ENCODE measurements at regions not wholly inside any gene's neighbourhood (a gene's known extent, or its start where the extent isn't known, plus 50 kb on each side); places are given as distances from the start of the nearest gene placed in this dataset.

- TF ChIP-seq, protein P1, sequence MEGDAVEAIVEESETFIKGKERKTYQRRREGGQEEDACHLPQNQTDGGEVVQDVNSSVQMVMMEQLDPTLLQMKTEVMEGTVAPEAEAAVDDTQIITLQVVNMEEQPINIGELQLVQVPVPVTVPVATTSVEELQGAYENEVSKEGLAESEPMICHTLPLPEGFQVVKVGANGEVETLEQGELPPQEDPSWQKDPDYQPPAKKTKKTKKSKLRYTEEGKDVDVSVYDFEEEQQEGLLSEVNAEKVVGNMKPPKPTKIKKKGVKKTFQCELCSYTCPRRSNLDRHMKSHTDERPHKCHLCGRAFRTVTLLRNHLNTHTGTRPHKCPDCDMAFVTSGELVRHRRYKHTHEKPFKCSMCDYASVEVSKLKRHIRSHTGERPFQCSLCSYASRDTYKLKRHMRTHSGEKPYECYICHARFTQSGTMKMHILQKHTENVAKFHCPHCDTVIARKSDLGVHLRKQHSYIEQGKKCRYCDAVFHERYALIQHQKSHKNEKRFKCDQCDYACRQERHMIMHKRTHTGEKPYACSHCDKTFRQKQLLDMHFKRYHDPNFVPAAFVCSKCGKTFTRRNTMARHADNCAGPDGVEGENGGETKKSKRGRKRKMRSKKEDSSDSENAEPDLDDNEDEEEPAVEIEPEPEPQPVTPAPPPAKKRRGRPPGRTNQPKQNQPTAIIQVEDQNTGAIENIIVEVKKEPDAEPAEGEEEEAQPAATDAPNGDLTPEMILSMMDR (IDR thresholded peaks at IDR 0.05; ENCODE audit: low read length, missing control alignments), result no peak
- no peak overlapping the region for H3K4me3 ChIP-seq (replicated peaks; ENCODE audit: low read depth, low read length)
- no peak for DNase-seq (ENCODE audit: low read depth)
Measured at GRCh38 chr10:112883360-112884178, 66.5 kb upstream of the TCF7L2 start.

DNA sequence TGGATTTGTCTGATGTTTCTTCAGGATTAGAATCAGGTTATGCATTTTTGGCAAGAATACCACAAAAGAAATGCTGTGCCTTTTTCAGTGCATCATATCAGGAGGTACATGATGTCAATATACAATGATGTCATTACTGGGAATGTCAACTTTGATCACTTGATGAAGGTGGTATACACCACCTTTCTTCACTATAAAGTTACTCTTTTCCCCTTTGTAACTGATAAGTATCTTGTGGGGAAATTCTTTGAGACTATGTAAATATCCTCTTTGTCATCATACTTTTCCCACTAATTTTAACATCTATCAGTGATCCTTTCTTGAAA lies 65.9 kb upstream of the TCF7L2 start:
- peak; percentile 4 for DNase-seq (ENCODE audit: low read depth)
- H3K4me3 ChIP-seq (replicated peaks; ENCODE audit: low read depth, low read length), result no peak overlapping the region
- TF ChIP-seq, protein P1 (IDR thresholded peaks at IDR 0.05; ENCODE audit: low read length, missing control alignments), result no peak

GRCh38 chr10:112886463-112886862 lies 63.6 kb upstream of the TCF7L2 start:
- TF ChIP-seq, protein P1 (IDR thresholded peaks at IDR 0.05; ENCODE audit: low read length, missing control alignments), result no peak
- no peak for DNase-seq (ENCODE audit: low read depth)
- no peak overlapping the region for H3K4me3 ChIP-seq (replicated peaks; ENCODE audit: low read depth, low read length)

GRCh38 chr10:112887968-112888367 lies 62.1 kb upstream of the TCF7L2 start:
- no peak for DNase-seq (ENCODE audit: low read depth)
- no peak overlapping the region for H3K4me3 ChIP-seq (replicated peaks; ENCODE audit: low read depth, low read length)
- TF ChIP-seq, protein P1 (IDR thresholded peaks at IDR 0.05; ENCODE audit: low read length, missing control alignments), result no peak

- no peak overlapping the region for H3K4me3 ChIP-seq (replicated peaks; ENCODE audit: low read depth, low read length)
- TF ChIP-seq, protein P1 (IDR thresholded peaks at IDR 0.05; ENCODE audit: low read length, missing control alignments), result no peak
- DNase-seq (ENCODE audit: low read depth), result no peak
Measured at GRCh38 chr10:112895292-112895691, 54.8 kb upstream of the TCF7L2 start.

- TF ChIP-seq, protein P1 (IDR thresholded peaks at IDR 0.05; ENCODE audit: low read length, missing control alignments), result no peak
- DNase-seq (ENCODE audit: low read depth), result no peak
- H3K4me3 ChIP-seq (replicated peaks; ENCODE audit: low read depth, low read length), result no peak overlapping the region
Measured at GRCh38 chr10:112896273-112896672, 53.8 kb upstream of the TCF7L2 start.

- DNase-seq (ENCODE audit: low read depth), result no peak
Measured at GRCh38 chr10:112896722-112897121, 53.3 kb upstream of the TCF7L2 start.

More at GRCh38 chr10:112896722-112897121, 53.3 kb upstream of the TCF7L2 start:
- TF ChIP-seq, protein P1 (IDR thresholded peaks at IDR 0.05; ENCODE audit: low read length, missing control alignments), result no peak
- no peak overlapping the region for H3K4me3 ChIP-seq (replicated peaks; ENCODE audit: low read depth, low read length)

All from fibroblast of pulmonary artery (primary cell).